SK-N-SH treated with all-trans-retinoic acid at 6 μM for 48 hours (cell line): ENCODE measurements at regions not wholly inside any gene's neighbourhood (a gene's known extent, or its start where the extent isn't known, plus 50 kb on each side); places are given as distances from the start of the nearest gene placed in this dataset.

Source experiments
- CSDC2 ChIP-seq: fragments of 250-450 bp; sonication (Bioruptor Pico); IDR thresholded peaks from 2 replicates; pipeline ENCODE4 v1.5.0; 2020; ENCODE audit warnings: mild to moderate bottlenecking, moderate library complexity
- ESRRG ChIP-seq: fragments of 250-450 bp; sonication (Bioruptor Pico); IDR thresholded peaks from 2 replicates; pipeline ENCODE4 v1.6.1; 2021; ENCODE audit warnings: mild to moderate bottlenecking
- ISL1 ChIP-seq: fragments of 250-450 bp; sonication (Bioruptor Pico); IDR thresholded peaks from 2 replicates; pipeline ENCODE4 v2.1.2; 2022; ENCODE audit warnings: mild to moderate bottlenecking, moderate library complexity
- PPARA ChIP-seq: fragments of 250-450 bp; sonication (Bioruptor Pico); IDR thresholded peaks from 2 replicates; pipeline ENCODE4 v1.5.0; 2020; ENCODE audit warnings: mild to moderate bottlenecking, borderline replicate concordance
- RARB ChIP-seq: fragments of 250-450 bp; sonication (Bioruptor Pico); IDR thresholded peaks from 2 replicates; pipeline ENCODE4 v1.8.0; 2021; ENCODE audit warnings: mild to moderate bottlenecking, moderate library complexity
- SNAI2 ChIP-seq: fragments of 250-450 bp; sonication (Bioruptor Pico); IDR thresholded peaks from 2 replicates; pipeline ENCODE4 v1.5.0; 2020; ENCODE audit warnings: mild to moderate bottlenecking, moderate library complexity
- TCF4 ChIP-seq: fragments of 250-450 bp; sonication (Bioruptor Pico); IDR thresholded peaks from 2 replicates; pipeline ENCODE4 v1.8.0; 2021; ENCODE audit warnings: mild to moderate bottlenecking, moderate library complexity, borderline replicate concordance
- TOX ChIP-seq: fragments of 250-450 bp; sonication (Bioruptor Pico); IDR thresholded peaks from 2 replicates; pipeline ENCODE4 v1.8.0; 2021; ENCODE audit warnings: mild to moderate bottlenecking, moderate library complexity, borderline replicate concordance
- ZFP30 ChIP-seq: fragments of 450-650 bp; formaldehyde crosslinking; IDR thresholded peaks from 2 replicates; pipeline ENCODE4 v1.5.0; 2022; ENCODE audit warnings: mild to moderate bottlenecking, moderate library complexity
- ZNF70 ChIP-seq: fragments of 450-650 bp; formaldehyde crosslinking; IDR thresholded peaks from 2 replicates; pipeline ENCODE4 v1.5.0; 2020; ENCODE audit warnings: mild to moderate bottlenecking, moderate library complexity
- ZNF8 ChIP-seq: fragments of 450-650 bp; formaldehyde crosslinking; IDR thresholded peaks from 2 replicates; pipeline ENCODE4 v1.5.0; 2020; ENCODE audit warnings: mild to moderate bottlenecking, moderate library complexity
- TF ChIP-seq, protein P1 (sequence below): fragments of 250-450 bp; sonication (Bioruptor Pico); IDR thresholded peaks from 2 replicates; pipeline ENCODE4 v1.5.1; 2021; ENCODE audit warnings: mild to moderate bottlenecking, moderate library complexity

DNA sequence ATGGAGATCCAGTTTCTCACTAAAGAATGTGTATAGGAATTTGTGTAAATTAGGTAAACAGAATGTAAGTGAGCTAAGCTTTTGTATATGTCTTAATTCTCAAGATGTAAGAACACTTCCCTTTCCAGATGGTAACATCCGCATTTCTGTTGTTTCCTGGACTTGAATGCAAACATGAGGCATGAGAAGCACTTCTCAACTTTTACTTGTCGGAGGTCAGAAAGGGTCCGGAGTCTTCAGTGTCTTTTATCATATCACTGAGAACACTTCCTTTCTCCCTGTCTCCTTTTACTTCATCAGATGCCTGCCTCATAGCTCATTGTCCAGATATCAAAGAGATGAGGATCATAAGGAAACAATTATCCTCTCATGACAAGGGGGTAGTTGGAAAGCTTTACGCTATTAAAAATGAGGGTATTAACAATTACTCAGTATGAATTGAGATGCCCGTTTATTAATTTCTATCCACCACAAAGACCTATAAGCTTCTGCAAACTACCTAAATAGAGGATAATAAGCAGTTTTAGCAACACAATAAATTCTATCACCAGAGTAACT lies 214.1 kb upstream of the FLRT2 start:
- TF ChIP-seq RARB (CRISPR knock-in tag) (no peak), ISL1 (CRISPR knock-in tag) (no peak), SNAI2 (CRISPR knock-in tag) (no peak), ESRRG (CRISPR knock-in tag) (no peak), PPARA (no peak), TCF4 (CRISPR knock-in tag) (no peak), CSDC2 (CRISPR knock-in tag) (no peak), TOX (CRISPR knock-in tag) (no peak), ZNF8 (CRISPR knock-in tag) (no peak), ZNF70 (CRISPR knock-in tag) (no peak), ZFP30 (CRISPR knock-in tag) (no peak)
- TF ChIP-seq, protein P1, sequence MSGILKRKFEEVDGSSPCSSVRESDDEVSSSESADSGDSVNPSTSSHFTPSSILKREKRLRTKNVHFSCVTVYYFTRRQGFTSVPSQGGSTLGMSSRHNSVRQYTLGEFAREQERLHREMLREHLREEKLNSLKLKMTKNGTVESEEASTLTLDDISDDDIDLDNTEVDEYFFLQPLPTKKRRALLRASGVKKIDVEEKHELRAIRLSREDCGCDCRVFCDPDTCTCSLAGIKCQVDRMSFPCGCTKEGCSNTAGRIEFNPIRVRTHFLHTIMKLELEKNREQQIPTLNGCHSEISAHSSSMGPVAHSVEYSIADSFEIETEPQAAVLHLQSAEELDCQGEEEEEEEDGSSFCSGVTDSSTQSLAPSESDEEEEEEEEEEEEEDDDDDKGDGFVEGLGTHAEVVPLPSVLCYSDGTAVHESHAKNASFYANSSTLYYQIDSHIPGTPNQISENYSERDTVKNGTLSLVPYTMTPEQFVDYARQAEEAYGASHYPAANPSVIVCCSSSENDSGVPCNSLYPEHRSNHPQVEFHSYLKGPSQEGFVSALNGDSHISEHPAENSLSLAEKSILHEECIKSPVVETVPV (CRISPR knock-in tag), result no peak
